ENCODE measurements at regions not wholly inside any gene's neighbourhood (a gene's known extent, or its start where the extent isn't known, plus 50 kb on each side); places are given as distances from the start of the nearest gene placed in this dataset.
A peak's percentile ranks its signal among the peaks of the same experiment; 100 is the strongest.

- H3K4me3 ChIP-seq (ENCODE audit: low read depth, low read length, poor library complexity, severe bottlenecking): no peak overlapping the region
- intact Hi-C loops (cut with micrococcal nuclease; ENCODE audit: unreplicated experiment): loop anchor here (1.0 to 5.0 kb wide), 2 partner anchors 91 to 355 kb away; no protein-coding TSS in a partner anchor
Measured at GRCh38 chr7:65307651-65308299, 65.9 kb upstream of the ZNF92 start.

GRCh38 chr7:65304175-65304574 is 69.5 kb upstream of the ZNF92 start:
- H3K27me3 ChIP-seq (replicated peaks; ENCODE audit: insufficient read depth, low read depth, low read length, poor library complexity): no peaks in the 10 kb centered on the region
- no peak overlapping the region for H3K27ac ChIP-seq (ENCODE audit: low read depth, low read length, poor library complexity, severe bottlenecking)
- intact Hi-C loops (cut with micrococcal nuclease; ENCODE audit: unreplicated experiment): no loop called here
- no TSS peak for BruUV-seq (replicated peaks)
- no peaks in the 10 kb centered on the region for H3K36me3 ChIP-seq (ENCODE audit: insufficient read depth, low read length, poor library complexity, severe bottlenecking)
- CTCF ChIA-PET: no interaction called here
- no peaks in the 10 kb centered on the region for H3K4me1 ChIP-seq (ENCODE audit: insufficient read depth, low read length, poor library complexity, severe bottlenecking)
- POLR2A ChIA-PET (ENCODE audit: low non-redundant PET): no interaction called here
- no peak overlapping the region for H3K4me3 ChIP-seq (ENCODE audit: low read depth, low read length, poor library complexity, severe bottlenecking)
- TF ChIP-seq EZH2 (IDR thresholded peaks at IDR 0.05; ENCODE audit: borderline replicate concordance, low read depth, low read length, poor library complexity, severe bottlenecking) (no peak), CTCF (conservative IDR thresholded peaks at IDR 0.05; ENCODE audit: low read depth, low read length) (no peak)
- no peaks in the 10 kb centered on the region for H3K9me3 ChIP-seq (ENCODE audit: low read depth, low read length, poor library complexity, severe bottlenecking)
- DNase-seq (ENCODE audit: low spot score): no peak

More at GRCh38 chr7:65307651-65308299, 65.9 kb upstream of the ZNF92 start:
- ChIA-PET CTCF (interaction anchor here (0.5 to 0.7 kb wide), 2 partner anchors 42 to 79 kb away, joined by 3 to 4 read pairs; no protein-coding TSS in a partner anchor), POLR2A (ENCODE audit: low non-redundant PET) (no interaction called here)
- peak; percentile 79 for DNase-seq (ENCODE audit: low spot score)
- Histone ChIP-seq H3K36me3 (ENCODE audit: insufficient read depth, low read length, poor library complexity, severe bottlenecking) (no peaks in the 10 kb centered on the region), H3K27ac (ENCODE audit: low read depth, low read length, poor library complexity, severe bottlenecking) (no peak overlapping the region), H3K27me3 (replicated peaks; ENCODE audit: insufficient read depth, low read depth, low read length, poor library complexity) (no peaks in the 10 kb centered on the region), H3K4me1 (ENCODE audit: insufficient read depth, low read length, poor library complexity, severe bottlenecking) (no peaks in the 10 kb centered on the region), H3K9me3 (ENCODE audit: low read depth, low read length, poor library complexity, severe bottlenecking) (no peaks in the 10 kb centered on the region)
- no peak for TF ChIP-seq EZH2 (IDR thresholded peaks at IDR 0.05; ENCODE audit: borderline replicate concordance, low read depth, low read length, poor library complexity, severe bottlenecking)
- TF ChIP-seq CTCF (conservative IDR thresholded peaks at IDR 0.05; ENCODE audit: low read depth, low read length): peak; percentile 82
- BruUV-seq (replicated peaks): no TSS peak

- no peaks in the 10 kb centered on the region for H3K9me3 ChIP-seq (ENCODE audit: low read depth, low read length, poor library complexity, severe bottlenecking)
- no peaks in the 10 kb centered on the region for H3K27me3 ChIP-seq (replicated peaks; ENCODE audit: insufficient read depth, low read depth, low read length, poor library complexity)
- CTCF ChIA-PET: no interaction called here
- POLR2A ChIA-PET (ENCODE audit: low non-redundant PET): no interaction called here
- DNase-seq (ENCODE audit: low spot score): no peak
- BruUV-seq (replicated peaks): no TSS peak
- H3K27ac ChIP-seq (ENCODE audit: low read depth, low read length, poor library complexity, severe bottlenecking): no peak overlapping the region
- no peak overlapping the region for H3K4me3 ChIP-seq (ENCODE audit: low read depth, low read length, poor library complexity, severe bottlenecking)
- intact Hi-C loops (cut with micrococcal nuclease; ENCODE audit: unreplicated experiment): no loop called here
- H3K4me1 ChIP-seq (ENCODE audit: insufficient read depth, low read length, poor library complexity, severe bottlenecking): no peaks in the 10 kb centered on the region
- H3K36me3 ChIP-seq (ENCODE audit: insufficient read depth, low read length, poor library complexity, severe bottlenecking): no peaks in the 10 kb centered on the region
- TF ChIP-seq EZH2 (IDR thresholded peaks at IDR 0.05; ENCODE audit: borderline replicate concordance, low read depth, low read length, poor library complexity, severe bottlenecking) (no peak), CTCF (conservative IDR thresholded peaks at IDR 0.05; ENCODE audit: low read depth, low read length) (no peak)
Measured at GRCh38 chr7:65302883-65303282, 70.8 kb upstream of the ZNF92 start.

Measured in A673 (cell line).